Brain pericyte (primary cell): ENCODE measurements at regions not wholly inside any gene's neighbourhood (a gene's known extent, or its start where the extent isn't known, plus 50 kb on each side); places are given as distances from the start of the nearest gene placed in this dataset.
"Not testable (repeated sequence)": the region's sequence is repeated elsewhere in the genome, so short reads cannot be mapped to it uniquely, and the experiment has no call there.

ENCODE experiments used
- DNase-seq: peaks from one replicate; pipeline ENCODE4 v3.0.0-alpha.2; 2012; ENCODE audit warnings: low read depth, low spot score

- not testable (repeated sequence) for DNase-seq
These were observed 130.5 kb upstream of the PCDH7 start for GRCh38 chr4:30589669-30590068.

- no peak for DNase-seq
These were observed 119.7 kb upstream of the PCDH7 start for GRCh38 chr4:30600246-30601017.

- no peak for DNase-seq
These were observed 118.9 kb upstream of the PCDH7 start for GRCh38 chr4:30601070-30601865.

- DNase-seq = no peak
These were observed 114.5 kb upstream of the PCDH7 start for GRCh38 chr4:30605616-30606190.

GRCh38 chr4:30610361-30610760, 109.8 kb upstream of the PCDH7 start:
- no peak for DNase-seq

GRCh38 chr4:30614771-30615170, 105.4 kb upstream of the PCDH7 start:
- DNase-seq = no peak

- no peak for DNase-seq
These were observed 103.1 kb upstream of the PCDH7 start for GRCh38 chr4:30616942-30617646.

- no peak for DNase-seq
These were observed 102.3 kb upstream of the PCDH7 start for GRCh38 chr4:30617836-30618235.

- DNase-seq = no peak
These were observed 100.5 kb upstream of the PCDH7 start for GRCh38 chr4:30619679-30620078.

GRCh38 chr4:30620711-30621110, 99.5 kb upstream of the PCDH7 start:
- DNase-seq = no peak

- no peak for DNase-seq
These were observed 89.7 kb upstream of the PCDH7 start for GRCh38 chr4:30630431-30630830.

GRCh38 chr4:30632751-30633150, 87.4 kb upstream of the PCDH7 start:
- no peak for DNase-seq

- no peak for DNase-seq
These were observed 78.8 kb upstream of the PCDH7 start for GRCh38 chr4:30641345-30641744.

GRCh38 chr4:30642567-30642966, 77.6 kb upstream of the PCDH7 start:
- DNase-seq = no peak

GRCh38 chr4:30653291-30653690, 66.9 kb upstream of the PCDH7 start:
- no peak for DNase-seq

- DNase-seq = no peak
These were observed 63.3 kb upstream of the PCDH7 start for GRCh38 chr4:30656828-30657227.

GRCh38 chr4:30667919-30668318, 52.2 kb upstream of the PCDH7 start:
- DNase-seq = no peak

GRCh38 chr4:30670206-30670605, 50.0 kb upstream of the PCDH7 start:
- DNase-seq = no peak
